22Rv1 (cell line): ENCODE measurements at regions not wholly inside any gene's neighbourhood (a gene's known extent, or its start where the extent isn't known, plus 50 kb on each side); places are given as distances from the start of the nearest gene placed in this dataset.

Experiments used
- ZFX ChIP-seq: fragments of 450-650 bp; IDR thresholded peaks from 2 replicates; pipeline ENCODE4 v1.6.1; 2017; ENCODE audit warnings: antibody characterized with exemption, borderline replicate concordance
- TF ChIP-seq, protein P1 (sequence below): fragments of 450-650 bp; IDR thresholded peaks from 2 replicates; pipeline ENCODE4 v1.5.1; 2017; ENCODE audit warnings: mild to moderate bottlenecking

DNA sequence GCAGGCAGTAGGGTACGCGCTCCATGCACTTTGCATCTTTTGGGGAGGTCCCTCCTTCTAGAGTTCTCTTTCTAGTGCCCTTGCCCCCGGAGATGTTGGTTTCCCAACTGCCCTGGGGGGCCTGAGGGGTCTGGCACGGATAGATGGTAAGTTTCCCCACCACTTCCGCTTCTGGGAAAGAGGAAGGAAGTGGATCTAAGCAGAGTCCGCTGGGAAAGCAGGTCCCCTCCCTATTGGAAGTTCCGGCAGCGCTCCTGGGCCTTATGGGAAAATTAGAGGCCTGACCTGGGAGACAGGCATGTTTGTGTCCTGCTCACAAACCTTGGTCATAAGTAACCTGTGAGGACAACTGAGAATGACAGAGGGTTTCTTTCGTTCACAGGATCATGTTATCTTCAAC, 274.4 kb downstream of the RPS6KC1 start:
- TF ChIP-seq, protein P1, sequence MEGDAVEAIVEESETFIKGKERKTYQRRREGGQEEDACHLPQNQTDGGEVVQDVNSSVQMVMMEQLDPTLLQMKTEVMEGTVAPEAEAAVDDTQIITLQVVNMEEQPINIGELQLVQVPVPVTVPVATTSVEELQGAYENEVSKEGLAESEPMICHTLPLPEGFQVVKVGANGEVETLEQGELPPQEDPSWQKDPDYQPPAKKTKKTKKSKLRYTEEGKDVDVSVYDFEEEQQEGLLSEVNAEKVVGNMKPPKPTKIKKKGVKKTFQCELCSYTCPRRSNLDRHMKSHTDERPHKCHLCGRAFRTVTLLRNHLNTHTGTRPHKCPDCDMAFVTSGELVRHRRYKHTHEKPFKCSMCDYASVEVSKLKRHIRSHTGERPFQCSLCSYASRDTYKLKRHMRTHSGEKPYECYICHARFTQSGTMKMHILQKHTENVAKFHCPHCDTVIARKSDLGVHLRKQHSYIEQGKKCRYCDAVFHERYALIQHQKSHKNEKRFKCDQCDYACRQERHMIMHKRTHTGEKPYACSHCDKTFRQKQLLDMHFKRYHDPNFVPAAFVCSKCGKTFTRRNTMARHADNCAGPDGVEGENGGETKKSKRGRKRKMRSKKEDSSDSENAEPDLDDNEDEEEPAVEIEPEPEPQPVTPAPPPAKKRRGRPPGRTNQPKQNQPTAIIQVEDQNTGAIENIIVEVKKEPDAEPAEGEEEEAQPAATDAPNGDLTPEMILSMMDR: no peak
- TF ChIP-seq ZFX: no peak
